ENCODE measurements at regions not wholly inside any gene's neighbourhood (a gene's known extent, or its start where the extent isn't known, plus 50 kb on each side); places are given as distances from the start of the nearest gene placed in this dataset.
"Not testable (repeated sequence)": the region's sequence is repeated elsewhere in the genome, so short reads cannot be mapped to it uniquely, and the experiment has no call there.

DNA sequence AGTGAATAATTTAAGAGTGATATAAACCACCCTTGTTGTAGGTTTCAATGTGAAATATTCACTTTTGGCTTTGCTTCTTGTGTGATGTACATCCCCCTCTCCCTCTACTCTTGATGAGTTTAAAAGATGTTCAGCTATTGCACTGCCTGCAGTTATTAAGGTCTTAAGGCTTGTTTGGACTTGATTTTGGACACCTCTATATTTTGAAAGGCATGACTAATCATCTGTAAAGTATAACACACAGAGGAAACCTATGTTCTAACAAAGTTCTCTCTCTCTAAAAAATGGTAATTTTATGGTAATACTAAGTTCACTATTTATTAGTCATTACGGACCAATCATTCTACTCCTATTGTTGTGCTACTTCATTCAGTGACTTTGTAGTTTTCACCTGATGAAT is 1719.9 kb downstream of the GRIK2 start:
- CTCF ChIA-PET, result no interaction called here
- no peaks in the 10 kb centered on the region for H3K27me3 Mint-ChIP-seq (ENCODE audit: low read depth)
- no peak for DNase-seq
- H3K4me3 Mint-ChIP-seq, result no peak overlapping the region
- intact Hi-C loops (cut with micrococcal nuclease), result no loop called here
- H3K9me3 Mint-ChIP-seq, result peaks cover 2% of the 10 kb centered on the region
- no peak overlapping the region for H3K27ac Mint-ChIP-seq
- H3K4me1 Mint-ChIP-seq (ENCODE audit: low read depth), result no peaks in the 10 kb centered on the region
- no peaks in the 10 kb centered on the region for H3K36me3 Mint-ChIP-seq (ENCODE audit: low read depth)

DNA sequence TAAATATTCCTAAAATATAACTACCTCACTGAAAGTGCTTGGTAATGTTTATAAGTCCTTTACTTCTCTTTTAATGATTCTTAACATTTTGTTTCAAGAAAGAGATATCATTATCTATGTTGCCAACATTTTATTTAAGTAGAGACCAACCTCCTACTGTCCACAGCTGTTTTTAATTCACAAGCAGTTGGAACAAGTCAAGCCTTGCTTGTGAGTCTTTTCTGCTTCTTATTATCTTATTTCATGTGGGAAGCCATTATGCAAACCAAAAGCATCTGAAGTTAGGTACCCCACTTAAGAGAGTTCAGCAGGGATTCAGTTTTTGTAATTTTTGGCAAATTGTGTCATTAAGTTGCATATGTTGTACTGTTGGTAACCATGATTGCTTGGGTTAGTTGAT is 1714.5 kb downstream of the GRIK2 start:
- CTCF ChIA-PET, result no interaction called here
- no peaks in the 10 kb centered on the region for H3K36me3 Mint-ChIP-seq (ENCODE audit: low read depth)
- H3K27ac Mint-ChIP-seq, result no peak overlapping the region
- DNase-seq, result no peak
- H3K4me1 Mint-ChIP-seq (ENCODE audit: low read depth), result no peaks in the 10 kb centered on the region
- H3K4me3 Mint-ChIP-seq, result no peak overlapping the region
- intact Hi-C loops (cut with micrococcal nuclease), result no loop called here
- peaks cover 6% of the 10 kb centered on the region for H3K9me3 Mint-ChIP-seq
- H3K27me3 Mint-ChIP-seq (ENCODE audit: low read depth), result no peaks in the 10 kb centered on the region

DNA sequence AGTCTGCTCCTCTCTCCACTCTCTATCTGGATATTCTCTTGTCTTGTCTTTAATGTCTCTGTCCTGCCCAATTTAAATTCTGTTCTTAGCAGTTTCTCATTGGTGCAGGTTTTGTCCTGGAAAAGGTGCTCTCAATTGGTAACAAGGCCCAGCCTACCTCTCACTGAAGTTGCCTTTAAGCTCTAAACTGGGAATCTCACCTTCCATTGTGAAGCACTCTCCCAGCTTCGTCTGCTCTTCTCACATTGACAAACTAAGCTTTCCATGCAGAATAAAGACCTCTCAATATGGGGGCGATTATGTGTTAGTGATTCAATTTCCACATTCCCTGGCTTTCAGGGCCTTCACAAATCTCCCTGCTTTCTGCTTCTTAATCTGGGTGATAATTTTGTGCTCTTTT is 1712.2 kb downstream of the GRIK2 start:
- no peak for DNase-seq
- CTCF ChIA-PET, result no interaction called here
- H3K4me1 Mint-ChIP-seq (ENCODE audit: low read depth), result no peaks in the 10 kb centered on the region
- no peaks in the 10 kb centered on the region for H3K36me3 Mint-ChIP-seq (ENCODE audit: low read depth)
- peaks cover 8% of the 10 kb centered on the region for H3K9me3 Mint-ChIP-seq
- intact Hi-C loops (cut with micrococcal nuclease), result no loop called here
- H3K27me3 Mint-ChIP-seq (ENCODE audit: low read depth), result no peaks in the 10 kb centered on the region
- H3K4me3 Mint-ChIP-seq, result no peak overlapping the region
- no peak overlapping the region for H3K27ac Mint-ChIP-seq

DNA sequence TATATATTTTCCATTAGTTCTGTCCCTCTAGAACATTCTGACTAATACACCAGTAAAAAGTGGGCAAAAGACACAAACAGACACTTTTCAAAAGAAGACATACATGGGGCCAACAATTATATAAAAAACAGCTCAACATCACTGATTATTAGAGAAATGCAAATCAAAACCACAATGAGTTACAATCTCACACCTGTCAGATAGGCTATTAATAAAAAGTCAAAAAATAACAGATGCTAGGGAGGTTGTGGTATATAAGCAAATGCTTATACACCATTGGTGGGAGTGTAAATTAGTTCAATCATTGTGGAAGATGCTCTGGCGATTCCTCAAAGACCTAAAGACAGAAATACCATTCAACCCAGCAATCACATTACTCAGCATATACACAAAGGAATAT is 1707.8 kb downstream of the GRIK2 start:
- Mint-ChIP-seq H3K27ac (no peak overlapping the region), H3K4me1 (ENCODE audit: low read depth) (no peaks in the 10 kb centered on the region), H3K9me3 (peaks cover 15% of the 10 kb centered on the region), H3K27me3 (ENCODE audit: low read depth) (no peaks in the 10 kb centered on the region), H3K4me3 (no peak overlapping the region), H3K36me3 (ENCODE audit: low read depth) (no peaks in the 10 kb centered on the region)
- CTCF ChIA-PET, result no interaction called here
- DNase-seq, result no peak
- intact Hi-C loops (cut with micrococcal nuclease), result no loop called here

DNA sequence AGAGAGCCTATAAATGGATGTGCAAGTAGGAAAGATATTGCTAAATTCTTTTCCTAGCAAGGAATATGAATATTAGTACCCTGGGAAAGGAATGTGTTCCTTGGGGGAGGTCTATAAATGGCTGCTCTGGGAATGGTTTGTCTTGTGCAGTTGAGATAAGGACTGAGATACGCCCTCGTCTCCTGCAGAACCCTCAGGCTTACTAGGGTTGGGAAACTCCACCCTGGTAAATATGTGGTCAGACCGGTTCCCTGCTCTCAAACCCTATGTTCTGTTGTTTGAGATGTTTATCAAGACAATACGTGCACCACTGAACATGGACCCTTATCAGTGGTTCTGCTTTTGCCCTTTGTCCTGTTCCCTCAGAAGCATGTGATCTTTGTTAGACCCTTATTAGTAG is 1698.9 kb downstream of the GRIK2 start:
- H3K27me3 Mint-ChIP-seq (ENCODE audit: low read depth); H3K4me1 Mint-ChIP-seq (ENCODE audit: low read depth); intact Hi-C loops (cut with micrococcal nuclease); H3K4me3 Mint-ChIP-seq; DNase-seq; H3K36me3 Mint-ChIP-seq (ENCODE audit: low read depth); H3K27ac Mint-ChIP-seq: not testable (repeated sequence)
- peaks cover 11% of the 10 kb centered on the region for H3K9me3 Mint-ChIP-seq
- CTCF ChIA-PET, result interaction anchor here (0.7 kb wide), 1 partner anchor 451 kb away, joined by 3 read pairs; no protein-coding TSS in a partner anchor

DNA sequence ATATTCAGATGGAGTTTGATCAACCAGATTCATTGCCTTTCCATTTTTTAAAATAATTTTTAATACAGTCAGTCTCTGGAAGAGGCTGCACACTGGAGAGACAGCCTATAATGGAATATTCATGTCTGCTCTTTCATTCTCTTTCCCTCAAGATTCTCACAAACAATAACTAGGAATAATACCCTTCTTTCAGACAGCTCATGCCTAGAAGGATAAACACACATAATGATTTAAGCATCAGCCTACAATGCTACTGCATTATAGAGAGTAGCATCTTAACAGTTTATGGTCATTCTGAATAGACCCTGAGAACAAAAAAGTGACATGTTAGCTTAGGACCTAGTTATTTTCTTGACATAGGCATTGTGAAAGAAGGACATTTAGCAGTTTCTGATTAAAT is 1692.3 kb downstream of the GRIK2 start:
- Mint-ChIP-seq H3K36me3 (ENCODE audit: low read depth) (no peaks in the 10 kb centered on the region), H3K27me3 (ENCODE audit: low read depth) (no peaks in the 10 kb centered on the region), H3K4me1 (ENCODE audit: low read depth) (no peaks in the 10 kb centered on the region), H3K9me3 (peaks cover 4% of the 10 kb centered on the region), H3K4me3 (no peak overlapping the region), H3K27ac (no peak overlapping the region)
- intact Hi-C loops (cut with micrococcal nuclease), result no loop called here
- DNase-seq, result no peak
- CTCF ChIA-PET, result no interaction called here

DNA sequence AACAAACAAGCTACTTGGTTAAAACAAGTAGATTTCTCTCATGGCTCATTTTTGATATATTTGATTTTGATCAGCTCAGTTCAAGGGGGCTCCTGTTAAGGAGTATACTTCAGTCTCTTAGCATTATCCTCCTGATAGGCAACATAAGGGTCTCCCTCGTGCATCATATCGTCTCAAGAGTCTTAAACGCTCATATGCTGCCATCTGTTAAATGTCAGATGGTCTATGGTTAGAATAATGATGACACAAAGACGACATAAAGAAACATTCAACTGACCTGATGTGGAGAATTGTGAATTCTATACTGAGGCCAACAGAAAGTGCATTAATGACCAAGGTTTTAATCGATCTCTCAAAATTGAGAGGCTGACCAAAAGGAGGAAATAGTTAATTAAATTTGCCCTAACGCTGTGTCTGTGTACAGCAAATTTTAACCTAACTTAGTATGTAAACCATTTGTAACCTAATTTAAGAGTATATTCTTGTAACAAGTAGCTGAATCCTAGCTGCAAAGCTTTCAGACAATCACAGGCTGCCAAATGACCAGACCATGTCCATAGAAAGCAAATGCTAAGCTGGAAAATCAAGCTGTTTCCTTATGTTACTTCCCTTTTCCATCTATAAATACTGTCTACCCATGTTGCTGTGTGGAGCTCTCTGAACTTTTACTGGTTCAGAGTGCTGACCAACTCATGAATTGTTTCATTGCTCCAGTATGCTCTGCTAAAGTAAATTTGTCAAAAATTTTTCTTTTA is 1688.5 kb downstream of the GRIK2 start:
- Mint-ChIP-seq H3K36me3 (ENCODE audit: low read depth) (no peaks in the 10 kb centered on the region), H3K4me1 (ENCODE audit: low read depth) (no peaks in the 10 kb centered on the region), H3K27me3 (ENCODE audit: low read depth) (no peaks in the 10 kb centered on the region), H3K4me3 (no peak overlapping the region), H3K9me3 (peaks cover 8% of the 10 kb centered on the region), H3K27ac (no peak overlapping the region)
- intact Hi-C loops (cut with micrococcal nuclease), result no loop called here
- CTCF ChIA-PET, result no interaction called here
- DNase-seq, result no peak

DNA sequence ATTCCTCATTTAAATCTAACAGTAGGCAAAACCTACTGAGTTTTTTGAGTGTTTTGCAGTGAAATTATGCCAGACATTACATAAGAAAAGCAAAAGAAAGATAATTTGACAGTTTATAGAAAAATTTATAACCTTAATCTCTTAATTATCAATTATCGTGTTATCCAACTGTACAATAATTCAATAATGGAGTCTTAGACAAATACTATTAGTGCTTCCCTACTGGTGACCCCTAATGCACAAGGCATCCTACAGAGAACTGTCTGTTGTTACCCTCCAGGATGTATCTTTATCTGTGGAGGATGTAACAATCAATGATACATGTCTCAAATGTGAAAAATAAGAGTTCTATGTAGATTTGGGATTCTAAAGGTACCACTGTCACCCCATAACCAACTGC is 1687.6 kb downstream of the GRIK2 start:
- CTCF ChIA-PET, result no interaction called here
- H3K27ac Mint-ChIP-seq, result no peak overlapping the region
- no peak for DNase-seq
- no peaks in the 10 kb centered on the region for H3K36me3 Mint-ChIP-seq (ENCODE audit: low read depth)
- H3K9me3 Mint-ChIP-seq, result peaks cover 9% of the 10 kb centered on the region
- no peaks in the 10 kb centered on the region for H3K27me3 Mint-ChIP-seq (ENCODE audit: low read depth)
- H3K4me1 Mint-ChIP-seq (ENCODE audit: low read depth), result no peaks in the 10 kb centered on the region
- H3K4me3 Mint-ChIP-seq, result no peak overlapping the region
- intact Hi-C loops (cut with micrococcal nuclease), result no loop called here

DNA sequence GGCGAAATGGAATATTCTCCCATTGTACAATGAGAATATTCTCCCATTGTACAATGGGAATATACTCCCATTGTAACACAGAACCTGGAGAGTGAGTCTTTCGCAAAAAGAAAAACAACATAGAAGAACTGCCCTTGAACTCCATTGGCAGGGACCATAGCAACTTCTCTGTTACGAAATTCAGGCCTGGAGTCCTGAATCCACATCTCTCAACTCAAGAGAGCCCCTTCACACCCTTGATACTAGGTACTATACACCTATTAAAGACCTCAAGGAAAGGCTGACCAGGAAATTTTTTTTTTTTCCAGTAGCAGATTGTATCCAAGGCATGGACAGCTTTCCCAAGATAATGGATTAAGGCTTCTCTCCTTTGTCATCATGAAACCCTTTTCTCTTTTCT is 1687.0 kb downstream of the GRIK2 start:
- H3K4me3 Mint-ChIP-seq, result no peak overlapping the region
- H3K27me3 Mint-ChIP-seq (ENCODE audit: low read depth), result no peaks in the 10 kb centered on the region
- peaks cover 8% of the 10 kb centered on the region for H3K9me3 Mint-ChIP-seq
- no peak for DNase-seq
- H3K36me3 Mint-ChIP-seq (ENCODE audit: low read depth), result no peaks in the 10 kb centered on the region
- CTCF ChIA-PET, result no interaction called here
- H3K4me1 Mint-ChIP-seq (ENCODE audit: low read depth), result no peaks in the 10 kb centered on the region
- intact Hi-C loops (cut with micrococcal nuclease), result no loop called here
- no peak overlapping the region for H3K27ac Mint-ChIP-seq

DNA sequence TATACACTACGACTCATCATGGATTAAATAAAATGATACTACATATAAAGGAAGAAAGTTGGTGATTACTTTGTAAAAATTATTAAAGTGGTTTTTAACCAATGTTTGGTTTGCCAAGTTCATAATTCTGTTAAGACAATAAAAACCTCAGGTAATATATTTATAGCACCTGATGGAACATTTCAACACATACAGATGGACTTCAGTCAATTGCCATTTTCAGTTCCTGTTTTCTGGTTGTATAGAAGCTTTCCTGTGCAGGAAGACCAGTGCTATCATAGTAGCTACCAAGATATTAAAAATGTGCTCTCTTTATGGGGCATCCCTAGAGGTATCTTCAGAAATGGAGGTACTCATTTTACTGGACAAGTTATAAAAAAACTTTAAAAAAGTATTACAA is 1686.4 kb downstream of the GRIK2 start:
- no peaks in the 10 kb centered on the region for H3K36me3 Mint-ChIP-seq (ENCODE audit: low read depth)
- CTCF ChIA-PET, result no interaction called here
- no peak overlapping the region for H3K4me3 Mint-ChIP-seq

DNA sequence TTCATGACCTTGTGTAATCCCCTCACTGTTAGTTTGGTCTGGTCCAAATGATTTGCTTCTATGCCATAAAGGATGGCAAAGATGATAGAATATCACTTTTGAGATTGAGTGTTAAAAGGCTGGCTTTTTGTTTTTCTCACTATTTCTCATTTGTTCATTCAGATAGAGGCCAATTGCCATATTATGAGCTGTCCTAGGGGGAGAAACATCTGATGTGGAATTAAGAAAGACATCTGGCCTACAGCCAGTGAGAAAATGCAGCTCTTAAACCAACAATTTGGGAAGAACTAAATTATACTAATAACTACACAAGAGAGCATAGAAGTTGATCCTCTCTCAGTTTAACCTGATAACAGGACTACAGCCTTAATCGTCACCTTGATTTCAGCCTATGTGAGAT is 1668.6 kb downstream of the GRIK2 start:
- CTCF ChIA-PET, result interaction anchor here (0.6 kb wide), 1 partner anchor 77 kb away, joined by 3 read pairs; no protein-coding TSS in a partner anchor
- Mint-ChIP-seq H3K27ac (no peak overlapping the region), H3K4me1 (ENCODE audit: low read depth) (no peaks in the 10 kb centered on the region), H3K9me3 (peaks cover 13% of the 10 kb centered on the region), H3K4me3 (no peak overlapping the region), H3K27me3 (ENCODE audit: low read depth) (no peaks in the 10 kb centered on the region), H3K36me3 (ENCODE audit: low read depth) (no peaks in the 10 kb centered on the region)
- DNase-seq, result no peak
- intact Hi-C loops (cut with micrococcal nuclease), result no loop called here

More for the DNA sequence above, 1686.4 kb downstream of the GRIK2 start:
- Mint-ChIP-seq H3K27me3 (ENCODE audit: low read depth) (no peaks in the 10 kb centered on the region), H3K27ac (no peak overlapping the region), H3K9me3 (peaks cover 8% of the 10 kb centered on the region), H3K4me1 (ENCODE audit: low read depth) (no peaks in the 10 kb centered on the region)
- intact Hi-C loops (cut with micrococcal nuclease), result no loop called here
- no peak for DNase-seq

DNA sequence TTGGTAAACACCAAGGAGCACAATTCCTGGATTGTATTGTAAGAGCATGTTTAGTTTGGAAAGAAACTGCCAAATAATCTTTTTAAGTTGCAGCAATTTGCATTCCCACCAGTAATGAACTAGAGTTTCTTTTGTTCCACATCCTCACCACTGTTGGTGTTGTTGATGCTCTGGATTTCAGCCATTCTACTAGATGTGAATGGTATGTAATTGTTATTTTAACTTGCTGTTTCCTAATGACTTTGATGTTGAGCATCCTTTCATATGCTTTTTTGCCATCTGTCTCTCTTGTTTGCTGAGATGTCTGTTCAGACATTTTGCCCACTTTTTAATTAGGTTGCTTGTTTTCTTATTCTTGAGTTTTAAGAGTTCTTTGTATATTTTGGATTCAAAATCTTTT is 1654.1 kb downstream of the GRIK2 start:
- H3K9me3 Mint-ChIP-seq, result no peaks in the 10 kb centered on the region
- H3K4me1 Mint-ChIP-seq (ENCODE audit: low read depth), result no peaks in the 10 kb centered on the region
- H3K27ac Mint-ChIP-seq, result no peak overlapping the region
- intact Hi-C loops (cut with micrococcal nuclease), result no loop called here
- CTCF ChIA-PET, result no interaction called here
- H3K27me3 Mint-ChIP-seq (ENCODE audit: low read depth), result no peaks in the 10 kb centered on the region
- H3K36me3 Mint-ChIP-seq (ENCODE audit: low read depth), result no peaks in the 10 kb centered on the region
- no peak for DNase-seq
- H3K4me3 Mint-ChIP-seq, result no peak overlapping the region

DNA sequence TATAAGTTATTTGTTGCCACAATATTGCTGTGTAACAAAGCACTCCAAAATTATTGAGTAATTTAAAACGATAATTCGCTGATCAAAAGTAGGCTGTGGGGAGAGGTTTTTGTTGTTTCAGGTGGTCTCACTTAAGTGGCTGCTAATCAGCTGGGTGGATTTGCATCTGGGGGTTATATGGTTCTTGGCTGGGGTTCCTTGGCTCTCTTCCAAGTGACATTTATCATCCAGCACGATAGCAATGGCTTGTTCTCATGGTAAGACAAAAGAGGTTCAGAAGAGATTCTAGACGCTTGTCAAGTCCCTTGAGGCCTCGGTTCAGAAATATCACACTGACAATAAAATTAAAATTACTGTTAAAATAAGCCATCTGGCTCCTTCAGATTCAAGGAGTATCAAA is 1648.8 kb downstream of the GRIK2 start:
- no peaks in the 10 kb centered on the region for H3K9me3 Mint-ChIP-seq
- H3K27ac Mint-ChIP-seq, result no peak overlapping the region
- no peaks in the 10 kb centered on the region for H3K4me1 Mint-ChIP-seq (ENCODE audit: low read depth)
- H3K4me3 Mint-ChIP-seq, result no peak overlapping the region
- no peaks in the 10 kb centered on the region for H3K36me3 Mint-ChIP-seq (ENCODE audit: low read depth)
- intact Hi-C loops (cut with micrococcal nuclease), result no loop called here
- H3K27me3 Mint-ChIP-seq (ENCODE audit: low read depth), result no peaks in the 10 kb centered on the region
- CTCF ChIA-PET, result no interaction called here
- DNase-seq, result no peak
